ENCODE measurements at regions not wholly inside any gene's neighbourhood (a gene's known extent, or its start where the extent isn't known, plus 50 kb on each side); places are given as distances from the start of the nearest gene placed in this dataset.
A peak's percentile ranks its signal among the peaks of the same experiment; 100 is the strongest.

DNA sequence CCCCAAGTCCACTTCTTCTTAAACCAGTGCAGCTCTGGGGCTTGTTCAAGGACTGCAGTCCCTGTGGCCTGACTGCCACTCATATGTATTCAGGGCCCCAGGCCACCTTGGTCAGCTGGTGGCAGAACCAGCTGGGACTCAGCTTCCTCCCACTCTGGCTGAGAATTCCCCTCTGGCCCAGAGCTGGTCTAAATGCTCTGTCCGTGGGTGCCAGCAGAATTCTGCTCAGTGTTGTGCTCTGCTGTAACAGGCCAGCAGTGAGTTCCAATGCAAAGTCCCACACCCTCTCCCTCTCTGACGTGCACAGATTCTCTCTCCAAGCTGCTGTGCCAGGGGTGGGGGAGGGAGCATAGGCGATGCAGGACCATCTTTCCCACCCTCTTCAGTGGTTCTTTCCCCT is 210.4 kb upstream of the RGS6 start:
- no peak for DNase-seq

DNA sequence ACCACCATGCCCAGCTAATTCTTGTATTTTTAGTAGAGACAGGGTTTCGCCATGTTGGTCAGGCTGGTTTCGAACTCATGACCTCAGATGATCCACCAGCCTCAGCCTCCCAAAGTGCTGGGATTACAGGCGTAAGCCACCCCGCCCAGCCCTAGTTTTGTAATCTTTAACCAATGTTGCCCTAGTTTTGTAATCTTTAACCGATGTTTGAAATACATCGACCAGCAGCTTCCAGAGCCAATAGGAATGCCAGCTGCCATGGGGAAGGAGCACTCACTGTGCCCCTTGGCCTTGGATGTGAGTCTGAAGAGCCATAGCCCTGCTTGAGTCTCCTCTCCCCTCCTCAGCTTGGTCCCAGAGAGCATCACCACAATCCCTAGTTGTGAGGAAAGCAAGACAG is 209.3 kb upstream of the RGS6 start:
- no peak for DNase-seq

DNA sequence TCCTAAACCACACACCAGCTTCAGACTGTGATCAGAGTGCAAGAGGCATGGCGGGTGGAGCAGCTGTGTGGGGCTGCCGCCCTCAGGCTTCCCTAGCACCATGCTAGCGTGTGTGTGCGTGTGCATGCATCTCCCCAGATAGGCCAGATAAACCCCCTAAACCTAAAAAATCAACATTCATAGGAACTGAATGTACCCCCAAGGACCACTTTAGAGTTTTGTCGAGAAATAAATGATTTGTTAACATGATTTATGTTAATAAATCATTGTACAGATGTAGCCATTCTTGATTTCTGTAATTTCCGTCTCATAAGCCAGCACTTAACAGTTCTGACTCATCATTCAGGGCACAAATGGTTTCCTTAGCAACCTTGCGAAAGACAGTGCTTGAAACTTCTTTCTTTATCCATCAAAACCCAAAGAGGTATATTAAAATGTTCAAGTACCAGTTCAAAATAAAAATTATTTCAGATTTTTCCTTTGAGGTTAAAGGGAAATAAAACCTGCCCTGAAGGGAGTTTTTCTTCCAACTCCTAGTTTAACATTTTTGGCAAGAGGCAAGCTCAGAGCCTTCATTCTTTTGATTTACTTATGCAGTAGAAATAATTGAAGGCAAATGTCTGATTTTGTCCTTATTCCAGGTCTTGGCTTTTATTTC is 206.2 kb upstream of the RGS6 start:
- DNase-seq, result peak; percentile 64

DNA sequence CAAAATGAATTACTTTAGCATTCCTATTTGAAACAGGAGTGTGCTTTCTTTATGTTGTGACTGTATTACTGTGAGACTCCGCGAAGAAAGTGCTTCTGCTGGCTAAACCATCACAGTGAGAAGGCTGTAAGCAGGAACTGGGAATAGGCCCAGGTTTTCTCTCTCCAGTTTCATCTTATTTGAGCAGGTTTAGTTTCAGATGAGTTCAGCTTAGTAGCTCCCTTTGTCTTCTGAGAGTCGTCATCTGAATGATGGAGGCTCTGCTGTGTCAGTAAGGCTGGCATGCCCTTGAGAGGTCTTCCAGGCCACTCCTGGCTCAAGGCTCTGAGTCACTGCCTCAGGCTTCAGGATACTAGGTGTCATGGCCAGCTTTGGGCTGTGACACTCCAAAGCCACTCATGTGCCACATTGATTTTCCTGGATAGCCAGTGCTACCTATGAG is 205.6 kb upstream of the RGS6 start:
- DNase-seq, result no peak

DNA sequence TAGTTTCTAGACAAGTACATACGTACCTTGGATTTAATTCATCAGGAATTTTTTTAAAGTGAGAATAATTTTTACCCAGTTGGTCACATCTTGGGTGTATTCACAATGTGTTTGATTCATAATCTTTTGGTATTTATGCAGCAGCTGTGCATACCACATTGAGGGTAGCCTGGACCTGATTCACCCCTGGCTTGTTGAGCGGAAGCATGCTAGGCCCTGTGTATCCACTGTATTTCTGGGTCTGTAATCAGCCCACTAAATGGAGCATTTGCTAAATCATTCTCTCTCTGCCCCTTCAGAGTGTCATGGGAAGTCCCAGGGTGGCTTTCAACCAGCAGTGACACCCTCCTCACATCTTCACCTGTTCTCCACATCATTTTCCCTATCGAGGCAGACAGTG is 203.8 kb upstream of the RGS6 start:
- DNase-seq, result no peak

DNA sequence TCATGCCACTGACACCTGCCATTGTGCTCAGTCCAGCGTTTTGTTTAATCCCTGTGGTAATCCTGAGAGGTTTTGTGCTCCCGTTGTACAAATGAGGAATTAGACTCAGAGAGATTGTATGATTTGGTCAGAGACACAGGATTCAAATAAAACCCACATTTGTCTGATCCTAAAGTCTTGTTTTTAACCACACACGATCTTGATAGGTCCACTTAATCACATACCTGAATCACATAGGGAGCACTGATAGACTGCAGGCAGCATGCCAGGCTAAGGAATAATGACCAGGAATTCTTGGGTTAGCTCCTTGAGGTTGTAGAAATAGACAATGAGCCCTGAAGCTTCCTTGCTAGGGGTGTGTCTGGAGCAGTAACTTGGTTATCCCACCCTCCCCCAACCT is 202.6 kb upstream of the RGS6 start:
- DNase-seq, result no peak

DNA sequence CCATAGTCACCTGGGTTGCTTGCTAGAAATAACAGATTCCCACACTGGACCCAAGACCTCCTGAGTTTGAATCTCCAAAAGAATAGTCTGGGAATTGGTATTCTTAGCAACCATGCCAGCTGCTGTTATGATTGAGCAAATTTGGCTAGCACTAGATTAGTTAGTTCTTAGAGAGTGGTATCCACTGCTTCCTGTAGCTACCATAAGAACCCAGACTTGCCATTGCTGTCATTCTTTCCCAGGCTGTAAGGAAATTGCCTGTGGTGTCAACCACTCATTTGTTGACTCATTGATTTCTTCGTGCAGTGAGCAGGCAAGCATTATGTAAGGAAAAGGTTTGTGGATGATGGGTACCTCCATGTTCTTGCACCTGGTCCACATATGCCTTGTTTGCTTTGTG is 201.8 kb upstream of the RGS6 start:
- peak; percentile 25 for DNase-seq

DNA sequence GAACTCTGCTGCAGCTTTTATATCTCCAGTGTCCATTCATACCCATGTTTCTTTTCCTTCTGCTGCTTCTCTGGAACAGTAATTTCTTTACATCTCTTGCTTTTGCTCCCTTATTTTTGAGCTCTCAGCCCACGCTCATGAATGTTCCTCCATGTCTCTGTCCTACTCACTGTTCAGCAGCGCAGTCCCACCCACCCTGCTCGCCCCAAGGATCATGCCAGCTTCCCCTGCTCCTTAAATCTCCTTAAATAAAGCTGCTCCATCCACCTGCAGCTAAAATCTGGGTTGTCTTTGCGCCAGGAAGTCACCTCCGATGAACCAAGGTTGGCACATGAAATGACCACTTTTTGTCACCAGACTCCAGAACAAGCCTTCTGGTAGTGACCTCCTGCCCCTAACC is 201.1 kb upstream of the RGS6 start:
- no peak for DNase-seq

DNA sequence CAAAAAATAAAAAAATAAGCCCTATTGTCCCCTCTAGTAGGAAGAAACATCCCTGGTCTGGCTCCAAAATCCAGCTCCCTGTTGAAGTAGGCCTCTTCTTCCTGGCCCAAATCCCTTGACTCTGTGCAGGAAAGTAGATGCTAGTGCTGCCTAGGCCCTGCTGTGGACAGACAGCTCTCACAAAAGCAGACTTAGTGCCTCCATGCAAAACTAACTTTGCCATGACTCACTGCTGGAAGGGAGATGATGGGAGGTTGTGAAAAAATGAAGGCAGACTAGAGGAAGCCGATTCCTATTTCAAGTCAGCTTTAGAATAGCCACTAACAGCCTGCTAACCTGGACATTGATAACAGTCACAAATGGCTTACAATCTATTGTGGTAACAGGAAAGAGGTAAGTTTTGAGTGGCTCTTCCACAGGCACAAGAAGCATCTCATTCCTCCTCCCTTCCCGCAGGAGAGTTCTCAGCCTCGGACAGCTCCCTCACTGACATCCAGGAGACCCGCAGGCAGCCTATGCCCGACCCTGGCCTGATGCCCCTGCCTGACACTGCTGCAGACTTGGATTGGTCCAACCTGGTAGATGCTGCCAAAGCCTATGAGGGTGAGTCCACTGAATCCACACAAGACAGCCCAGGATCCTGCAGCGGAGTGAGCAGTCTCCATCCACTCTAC is 198.9 kb upstream of the RGS6 start:
- no peak for DNase-seq

DNA sequence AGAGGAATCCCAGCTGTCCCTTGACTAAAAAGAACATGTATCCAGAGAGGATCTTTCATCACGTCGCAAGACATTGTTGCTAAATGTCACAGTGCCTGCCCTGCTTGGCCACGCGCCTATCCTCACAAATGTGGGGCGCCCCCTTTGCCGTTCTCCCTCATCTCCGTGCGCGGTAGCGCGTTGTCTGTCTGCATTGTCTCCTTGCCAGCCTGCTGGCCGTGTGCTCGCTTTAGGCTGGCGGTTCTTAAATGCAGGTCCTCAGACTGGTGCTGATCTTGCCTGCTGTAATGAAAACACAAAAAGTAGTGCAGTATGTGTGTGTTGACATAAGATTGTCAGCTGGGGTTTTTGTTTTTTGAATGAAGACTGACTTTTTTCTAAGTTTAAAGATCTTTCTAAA is 198.2 kb upstream of the RGS6 start:
- no peak for DNase-seq

DNA sequence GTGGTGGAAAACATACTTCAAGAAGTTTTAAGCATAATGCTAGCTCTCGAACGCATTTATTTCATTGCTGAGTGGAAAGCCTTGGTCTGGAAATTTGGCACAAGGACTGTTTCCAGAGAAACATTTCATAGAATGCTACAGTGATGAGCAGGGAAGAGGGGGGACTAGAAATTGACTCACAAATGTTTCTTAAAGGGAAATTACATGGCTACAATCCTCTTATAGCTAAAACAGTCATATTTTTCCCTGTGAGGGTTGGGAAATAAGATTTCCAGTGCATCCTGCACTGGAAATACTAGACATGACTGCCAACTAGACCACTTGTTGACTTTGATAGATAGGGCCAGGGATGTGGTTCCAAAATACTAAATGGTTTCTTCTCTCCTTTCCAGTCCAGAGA is 197.3 kb upstream of the RGS6 start:
- DNase-seq, result no peak

DNA sequence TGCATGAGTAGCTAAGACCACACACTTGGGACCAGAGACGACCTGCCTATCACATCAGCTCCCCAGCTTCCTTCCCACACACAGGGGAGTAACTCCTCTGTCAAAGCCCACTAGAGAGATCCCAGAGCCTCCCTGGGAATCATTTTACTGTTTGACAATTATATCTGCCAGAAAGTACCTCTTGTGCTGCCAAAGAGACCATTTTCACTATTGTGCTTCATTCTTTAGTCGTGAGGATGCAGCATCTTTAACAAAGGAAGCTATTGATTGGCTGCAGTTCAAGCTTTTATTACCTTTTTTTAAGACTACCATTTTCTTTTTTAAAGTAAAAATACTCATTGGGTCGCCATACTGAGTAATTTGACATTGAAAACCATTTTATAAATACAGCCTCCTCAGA is 194.5 kb upstream of the RGS6 start:
- DNase-seq, result no peak

DNA sequence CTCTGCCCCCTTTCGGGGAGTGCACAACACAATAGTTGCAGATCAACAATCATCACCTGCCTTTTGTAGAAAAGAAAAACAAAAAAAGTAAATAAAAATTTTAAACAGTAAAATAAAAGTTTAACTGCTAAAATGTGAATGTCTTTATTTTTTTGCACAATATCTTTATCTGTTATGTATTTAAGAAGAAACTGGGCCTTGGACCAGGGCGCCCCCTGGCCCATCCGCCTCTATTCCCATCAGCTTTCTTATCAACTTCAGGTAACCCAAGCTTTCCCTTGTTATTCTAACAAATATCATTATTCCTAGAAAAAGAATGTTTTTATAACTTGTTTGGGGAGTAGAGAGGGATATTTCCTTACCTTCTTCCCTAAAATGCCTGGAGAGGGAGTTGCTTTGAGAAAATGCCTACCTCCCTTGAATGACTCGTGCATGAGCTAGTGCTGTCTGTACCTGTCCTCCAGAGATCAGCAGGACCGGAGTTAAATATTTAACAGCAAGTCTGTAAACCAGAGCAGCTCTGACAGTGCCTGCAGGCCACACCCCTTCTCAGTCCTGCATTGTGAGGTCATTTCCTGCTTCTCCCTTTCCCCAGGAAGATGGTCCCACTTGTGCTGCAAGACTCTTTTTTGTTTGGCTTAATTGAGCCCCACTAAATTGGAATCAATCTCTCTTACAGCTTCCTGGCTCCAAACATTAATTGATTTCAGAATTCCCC is 192.8 kb upstream of the RGS6 start:
- DNase-seq, result no peak

DNA sequence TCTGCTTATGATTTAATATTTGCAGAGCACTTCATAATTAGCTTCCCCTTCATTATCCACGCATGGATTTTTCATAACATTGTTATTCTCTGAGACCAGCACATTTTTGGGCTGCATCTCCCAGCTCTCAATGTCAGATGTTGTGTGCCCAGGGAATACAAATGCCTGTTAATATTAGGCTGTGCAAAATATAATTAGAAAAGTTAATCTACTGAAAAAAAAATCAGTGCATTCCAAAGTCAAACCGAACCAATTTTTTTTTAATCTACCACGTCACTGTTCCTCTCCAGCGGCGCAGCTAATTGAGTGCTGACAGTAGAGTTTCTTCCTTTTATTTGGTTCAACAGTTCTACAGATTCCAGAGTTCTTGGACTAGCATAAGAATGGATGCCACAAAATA is 191.0 kb upstream of the RGS6 start:
- DNase-seq, result no peak

DNA sequence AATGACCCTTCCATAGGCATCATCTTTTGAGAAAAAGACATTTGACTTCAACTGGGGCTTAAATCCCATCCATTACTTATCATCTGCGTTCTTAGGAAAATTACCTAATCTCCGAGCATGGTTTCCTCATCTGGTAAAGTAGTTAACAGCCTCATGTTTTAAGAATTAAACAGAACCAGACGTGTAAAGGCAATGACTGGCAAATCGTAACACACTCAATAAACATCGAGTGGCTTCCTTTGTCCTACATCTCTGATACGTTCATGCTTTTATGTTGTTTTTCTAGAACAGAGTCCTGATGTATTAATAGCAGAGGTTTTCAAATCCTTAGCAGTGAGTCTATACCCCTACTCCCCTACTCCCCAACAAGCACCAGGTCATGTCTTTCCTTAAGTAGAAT is 189.7 kb upstream of the RGS6 start:
- DNase-seq, result no peak

DNA sequence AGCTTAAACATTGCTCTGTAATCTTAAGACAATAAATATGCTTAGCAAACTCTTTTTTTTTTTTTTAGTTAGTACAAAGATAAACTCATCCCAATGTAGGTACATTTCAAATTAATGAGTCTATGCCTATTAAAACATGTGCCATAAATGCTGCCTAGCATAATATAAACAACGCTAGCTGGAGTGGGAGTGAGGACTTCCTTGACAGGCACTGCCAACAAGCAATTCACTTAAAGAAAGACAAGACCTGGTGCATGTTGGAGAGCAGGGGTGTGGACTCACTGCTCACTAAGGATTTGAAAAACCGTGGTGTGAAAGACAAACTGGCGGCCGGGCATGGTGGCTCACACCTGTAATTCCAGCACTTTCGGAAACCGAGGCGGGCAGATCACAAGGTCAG is 187.2 kb upstream of the RGS6 start:
- no peak for DNase-seq

DNA sequence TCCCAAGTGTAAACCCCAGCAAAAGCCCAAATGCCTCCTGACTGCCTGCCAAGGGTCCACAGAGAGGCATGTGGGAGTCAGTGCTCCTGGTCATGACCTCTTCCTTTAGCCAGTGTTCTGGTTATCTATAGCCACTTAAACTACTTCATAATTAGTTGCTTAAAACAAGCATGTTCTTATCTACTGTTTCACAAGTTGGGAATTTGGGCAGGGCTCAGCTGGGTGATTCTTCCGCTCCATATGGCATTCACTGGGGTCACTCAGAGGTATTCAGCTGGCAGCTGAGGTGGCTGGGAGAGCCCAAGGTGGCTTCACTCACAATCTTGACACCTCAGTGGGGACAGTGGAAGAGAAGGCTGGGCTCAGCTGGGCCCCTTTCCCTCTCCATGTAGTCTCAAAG is 184.0 kb upstream of the RGS6 start:
- no peak for DNase-seq

DNA sequence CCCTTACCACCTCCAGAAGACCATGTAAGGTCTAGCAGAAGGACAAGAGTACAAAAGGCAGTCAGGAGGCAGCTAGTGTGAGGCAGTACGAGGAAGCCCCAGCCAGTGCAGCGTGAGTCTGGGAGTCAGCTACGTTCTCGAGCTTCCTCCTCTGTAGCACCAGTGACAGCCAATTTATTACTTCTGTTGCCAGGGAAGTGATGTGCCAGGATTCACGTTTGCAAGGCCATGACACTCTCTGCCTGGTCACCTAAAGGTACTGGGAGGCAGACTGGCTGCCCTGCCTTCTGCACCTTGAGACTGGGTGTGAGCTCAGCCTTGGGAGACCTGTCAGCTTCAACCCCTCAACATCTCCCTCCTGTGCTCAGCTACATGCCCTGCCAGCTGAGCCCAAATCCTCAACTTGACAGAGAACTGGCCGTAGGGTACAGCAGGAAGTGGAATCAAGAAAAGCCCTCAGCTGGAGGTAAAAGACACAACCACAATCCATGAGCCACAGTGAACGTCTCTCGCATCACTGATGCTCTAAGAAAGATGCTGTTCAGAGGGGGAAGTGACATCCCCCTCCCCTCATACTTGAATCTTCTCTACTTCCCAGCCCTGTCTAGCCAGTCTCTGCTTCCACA is 182.5 kb upstream of the RGS6 start:
- DNase-seq, result no peak

DNA sequence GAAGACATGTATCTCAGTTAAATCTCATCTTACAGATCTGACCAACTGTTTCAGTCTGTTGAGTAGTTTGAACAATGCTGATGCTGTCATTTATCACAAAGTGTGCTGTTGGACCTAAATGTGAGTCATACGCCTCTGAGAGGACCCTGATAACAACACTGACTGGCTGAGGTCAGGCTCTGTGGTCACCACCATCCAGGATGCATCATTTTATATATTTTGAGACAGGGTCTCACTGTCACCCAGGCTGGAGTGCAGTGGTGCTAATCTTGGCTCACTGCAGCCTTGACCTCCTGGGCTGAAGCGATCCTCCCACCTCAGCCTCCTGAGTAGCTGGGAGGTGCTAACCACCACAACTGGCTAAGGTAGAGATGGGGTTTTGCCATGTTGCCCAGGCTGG is 181.0 kb upstream of the RGS6 start:
- DNase-seq, result peak; percentile 42

DNA sequence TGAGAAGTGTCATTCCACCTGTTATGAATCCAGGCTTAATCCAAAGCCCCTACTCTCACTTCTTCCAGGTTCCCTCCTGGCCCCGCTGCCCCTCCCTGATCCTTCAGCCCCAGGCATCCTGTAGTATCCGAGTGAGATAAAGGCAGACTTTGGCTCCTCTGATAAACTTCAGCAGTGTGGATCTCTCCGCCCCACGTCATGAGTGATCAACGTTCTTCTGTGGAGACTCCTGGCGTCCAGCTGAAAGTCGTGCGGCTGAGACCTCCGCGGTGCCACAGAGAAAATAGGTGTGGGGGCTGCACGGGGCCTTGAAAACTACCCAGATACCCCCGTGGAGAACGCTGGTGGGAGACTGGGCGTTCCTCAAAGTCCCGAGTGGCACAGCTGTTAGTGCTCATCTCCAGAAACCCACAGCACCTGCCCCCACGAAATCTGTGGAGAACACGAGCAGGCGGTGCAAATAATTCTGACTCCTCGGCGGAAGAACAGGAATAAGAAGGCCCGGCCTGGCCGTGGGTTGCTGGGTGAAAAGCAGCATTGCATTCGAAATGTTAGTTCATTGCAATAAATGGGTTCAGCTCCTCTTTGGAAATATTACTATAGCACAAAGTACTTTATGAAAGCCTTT is 180.0 kb upstream of the RGS6 start:
- no peak for DNase-seq

DNA sequence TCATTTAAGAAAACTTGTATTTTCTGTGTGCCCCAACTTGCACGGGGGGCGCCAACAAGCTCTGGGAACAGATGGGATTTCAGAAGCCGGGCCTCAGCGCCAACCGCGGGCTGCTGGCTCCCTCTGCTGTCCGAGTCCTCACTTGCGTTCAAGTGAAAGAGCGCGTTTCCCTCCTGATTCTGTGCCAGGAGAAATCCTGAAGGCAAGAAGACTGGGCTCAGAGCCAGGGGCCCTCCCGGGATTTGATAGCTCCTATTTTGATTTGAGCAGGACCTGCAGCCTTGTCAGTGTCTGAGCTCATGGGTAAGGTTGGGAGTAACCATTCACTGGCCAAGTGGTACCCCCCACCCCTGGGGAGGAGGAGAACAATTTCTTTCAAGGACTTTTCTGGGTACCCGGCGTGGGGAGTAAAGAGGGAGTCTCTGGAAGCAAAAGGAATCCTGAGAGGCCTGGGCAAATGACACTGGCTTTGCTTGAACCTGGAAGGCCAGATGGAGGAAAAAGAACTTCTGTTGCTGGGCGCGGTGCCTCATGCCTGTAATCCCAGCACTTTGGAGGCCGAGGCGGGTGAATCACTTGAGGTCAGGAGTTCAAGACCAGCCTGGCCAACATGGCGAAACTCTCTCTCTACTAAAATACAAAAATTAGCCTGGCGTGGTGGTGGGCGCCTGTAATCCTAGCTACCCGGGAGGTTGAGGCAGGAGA is 179.0 kb upstream of the RGS6 start:
- peak; percentile 68 for DNase-seq

DNA sequence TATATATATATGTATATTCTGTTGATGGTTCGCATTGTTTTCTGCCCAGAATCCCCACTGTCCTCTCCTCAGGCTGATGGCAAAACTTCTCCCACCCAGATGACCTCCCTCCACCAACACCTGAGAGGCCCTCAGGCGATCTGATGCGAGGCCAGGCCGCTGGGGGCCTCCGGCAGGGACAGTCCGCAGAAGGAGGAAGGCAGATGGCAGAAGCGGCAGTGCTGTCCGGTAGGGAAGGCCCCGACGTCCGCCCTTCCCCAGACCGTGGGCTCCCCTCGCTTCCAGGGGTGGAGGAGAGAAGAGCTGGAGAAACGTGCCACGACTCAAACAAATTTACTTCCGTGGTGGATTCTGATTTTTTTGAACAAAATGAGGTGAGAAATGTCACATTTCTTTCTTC is 178.3 kb upstream of the RGS6 start:
- DNase-seq, result no peak

Measured in activated CD4-positive, alpha-beta T cell treated with anti-CD3 and anti-CD28 coated beads, Interleukin-10, Interleukin-2, amounts not matched to agents 100 ng/mL and 50 ng/mL, durations not matched to agents 16 hours and 8 hours (primary cell).